ENCODE measurements at regions not wholly inside any gene's neighbourhood (a gene's known extent, or its start where the extent isn't known, plus 50 kb on each side); places are given as distances from the start of the nearest gene placed in this dataset.

- no peaks in the 10 kb centered on the region for H3K36me3 Mint-ChIP-seq (ENCODE audit: low read depth)
- intact Hi-C loops (cut with micrococcal nuclease), result no loop called here
Measured at GRCh38 chr12:115618105-115618504, 659.4 kb downstream of the MED13L start.

GRCh38 chr12:115617391-115617790, 660.1 kb downstream of the MED13L start:
- ATAC-seq, result no peak
- ChIA-PET POLR2A (no interaction called here), CTCF (no interaction called here)
- Mint-ChIP-seq H3K4me1 (ENCODE audit: low read depth) (no peaks in the 10 kb centered on the region), H3K27me3 (no peaks in the 10 kb centered on the region), H3K9me3 (no peaks in the 10 kb centered on the region), H3K36me3 (ENCODE audit: low read depth) (no peaks in the 10 kb centered on the region), H3K27ac (no peak overlapping the region), H3K4me3 (no peak overlapping the region)
- no peak for DNase-seq
- no peak for TF ChIP-seq CTCF (IDR thresholded peaks at IDR 0.05)
- intact Hi-C loops (cut with micrococcal nuclease), result no loop called here

More at GRCh38 chr12:115618105-115618504, 659.4 kb downstream of the MED13L start:
- TF ChIP-seq CTCF (IDR thresholded peaks at IDR 0.05), result no peak
- Mint-ChIP-seq H3K4me1 (ENCODE audit: low read depth) (no peaks in the 10 kb centered on the region), H3K27me3 (no peaks in the 10 kb centered on the region), H3K9me3 (no peaks in the 10 kb centered on the region), H3K27ac (no peak overlapping the region), H3K4me3 (no peak overlapping the region)
- ATAC-seq, result no peak
- ChIA-PET CTCF (no interaction called here), POLR2A (no interaction called here)
- no peak for DNase-seq

- Mint-ChIP-seq H3K27ac (no peak overlapping the region), H3K4me3 (no peak overlapping the region), H3K36me3 (ENCODE audit: low read depth) (no peaks in the 10 kb centered on the region), H3K4me1 (ENCODE audit: low read depth) (no peaks in the 10 kb centered on the region), H3K9me3 (no peaks in the 10 kb centered on the region), H3K27me3 (peaks cover 3% of the 10 kb centered on the region)
- DNase-seq (no peak), ATAC-seq (no peak)
- POLR2A ChIA-PET, result no interaction called here
- intact Hi-C loops (cut with micrococcal nuclease), result no loop called here
- CTCF ChIA-PET, result no interaction called here
- no peak for TF ChIP-seq CTCF (IDR thresholded peaks at IDR 0.05)
Measured at GRCh38 chr12:115611477-115611876, 666.0 kb downstream of the MED13L start.

- Mint-ChIP-seq H3K4me3 (no peak overlapping the region), H3K36me3 (ENCODE audit: low read depth) (no peaks in the 10 kb centered on the region), H3K27me3 (peaks cover 14% of the 10 kb centered on the region), H3K27ac (no peak overlapping the region), H3K9me3 (no peaks in the 10 kb centered on the region), H3K4me1 (ENCODE audit: low read depth) (no peaks in the 10 kb centered on the region)
- CTCF ChIA-PET, result no interaction called here
- intact Hi-C loops (cut with micrococcal nuclease), result no loop called here
- no peak for DNase-seq
- POLR2A ChIA-PET, result no interaction called here
- no peak for TF ChIP-seq CTCF (IDR thresholded peaks at IDR 0.05)
- no peak for ATAC-seq
Measured at GRCh38 chr12:115609347-115609746, 668.1 kb downstream of the MED13L start.

- no peak for ATAC-seq
- ChIA-PET CTCF (no interaction called here), POLR2A (interaction anchor here (0.8 kb wide), 1 partner anchor 542 kb away, joined by 4 read pairs; no protein-coding TSS in a partner anchor)
- Mint-ChIP-seq H3K4me3 (no peak overlapping the region), H3K27ac (no peak overlapping the region), H3K9me3 (no peaks in the 10 kb centered on the region), H3K36me3 (ENCODE audit: low read depth) (no peaks in the 10 kb centered on the region), H3K27me3 (peaks cover 17% of the 10 kb centered on the region), H3K4me1 (ENCODE audit: low read depth) (no peaks in the 10 kb centered on the region)
- DNase-seq, result no peak
- intact Hi-C loops (cut with micrococcal nuclease), result no loop called here
- no peak for TF ChIP-seq CTCF (IDR thresholded peaks at IDR 0.05)
Measured at GRCh38 chr12:115606040-115606439, 671.5 kb downstream of the MED13L start.

Data from activated CD8-positive, alpha-beta T cell treated with anti-CD3 and anti-CD28 coated beads for 36 hours (primary cell).